Activated T-helper 1 cell treated with anti-CD3 and anti-CD28 coated beads, Interleukin-12 subunit alpha, Interleukin-12 subunit beta, Interleukin-2, Interleukin-4 antibody, amounts not matched to agents 30 ng/mL and 10 ng/mL and 1 ng/mL, durations not matched to agents 14 hours and 24 hours and 36 hours (primary cell): ENCODE measurements at regions not wholly inside any gene's neighbourhood (a gene's known extent, or its start where the extent isn't known, plus 50 kb on each side); places are given as distances from the start of the nearest gene placed in this dataset.

ENCODE experiments used
- DNase-seq: peaks from one replicate; pipeline ENCODE4 v3.0.0; 2021; ENCODE audit warnings: low spot score
- H3K27ac Mint-ChIP-seq: one replicate; pipeline ENCODE4 v1.8.0; 2021; ENCODE audit warnings: mild to moderate bottlenecking, mixed read lengths
- H3K27me3 Mint-ChIP-seq: one replicate; pipeline ENCODE4 v1.8.0; 2022; ENCODE audit warnings: mild to moderate bottlenecking, moderate library complexity, mixed read lengths; ENCODE audit not compliant: insufficient read depth
- H3K36me3 Mint-ChIP-seq: one replicate; pipeline ENCODE4 v1.8.0; 2021; ENCODE audit warnings: low read depth, mixed read lengths
- H3K4me1 Mint-ChIP-seq: one replicate; pipeline ENCODE4 v1.8.0; 2021; ENCODE audit warnings: low read depth, mixed read lengths
- H3K4me3 Mint-ChIP-seq: one replicate; pipeline ENCODE4 v1.8.0; 2021; ENCODE audit warnings: mild to moderate bottlenecking, moderate library complexity, mixed read lengths
- H3K9me3 Mint-ChIP-seq: one replicate; pipeline ENCODE4 v1.8.0; 2021; ENCODE audit warnings: mixed read lengths
- intact Hi-C: fragments of 100-400 bp; cut with micrococcal nuclease; formaldehyde crosslinking; loops from one replicate; pipeline ENCODE4 v1.15.1; 2024

DNA sequence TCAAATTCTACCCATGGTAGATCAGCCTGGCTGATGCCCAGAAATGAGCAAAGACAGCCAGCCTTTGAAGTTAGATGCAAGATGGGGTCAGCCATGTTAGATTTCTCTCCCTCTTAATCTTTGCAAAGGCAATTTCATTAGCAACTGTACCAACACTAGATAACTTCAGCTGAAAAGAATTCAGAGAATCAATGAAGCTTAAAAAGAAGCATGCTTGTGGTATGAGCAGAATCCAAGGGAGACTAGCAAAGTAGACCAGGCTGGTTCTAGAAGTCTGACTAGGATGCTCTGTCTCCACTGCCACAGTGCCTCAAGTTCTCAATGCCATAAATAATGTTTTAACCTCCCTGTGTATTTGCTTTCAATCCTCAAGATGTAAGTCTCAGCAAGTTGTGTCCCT, 247.3 kb downstream of the SLC7A11 start:
- Mint-ChIP-seq H3K9me3 (no peaks in the 10 kb centered on the region), H3K4me1 (no peaks in the 10 kb centered on the region), H3K27me3 (no peaks in the 10 kb centered on the region), H3K27ac (no peak overlapping the region), H3K36me3 (no peaks in the 10 kb centered on the region), H3K4me3 (no peak overlapping the region)
- intact Hi-C loops, result no loop called here
- DNase-seq, result no peak

GRCh38 chr4:137993232-137993631, 248.9 kb downstream of the SLC7A11 start:
- Mint-ChIP-seq H3K4me3 (no peak overlapping the region), H3K27ac (no peak overlapping the region), H3K4me1 (no peaks in the 10 kb centered on the region), H3K9me3 (no peaks in the 10 kb centered on the region), H3K36me3 (no peaks in the 10 kb centered on the region), H3K27me3 (no peaks in the 10 kb centered on the region)
- DNase-seq, result no peak
- intact Hi-C loops, result no loop called here

GRCh38 chr4:137981277-137981676, 260.9 kb downstream of the SLC7A11 start:
- intact Hi-C loops, result no loop called here
- Mint-ChIP-seq H3K27ac (no peak overlapping the region), H3K4me3 (no peak overlapping the region), H3K27me3 (no peaks in the 10 kb centered on the region), H3K9me3 (no peaks in the 10 kb centered on the region), H3K36me3 (no peaks in the 10 kb centered on the region), H3K4me1 (no peaks in the 10 kb centered on the region)
- no peak for DNase-seq

DNA sequence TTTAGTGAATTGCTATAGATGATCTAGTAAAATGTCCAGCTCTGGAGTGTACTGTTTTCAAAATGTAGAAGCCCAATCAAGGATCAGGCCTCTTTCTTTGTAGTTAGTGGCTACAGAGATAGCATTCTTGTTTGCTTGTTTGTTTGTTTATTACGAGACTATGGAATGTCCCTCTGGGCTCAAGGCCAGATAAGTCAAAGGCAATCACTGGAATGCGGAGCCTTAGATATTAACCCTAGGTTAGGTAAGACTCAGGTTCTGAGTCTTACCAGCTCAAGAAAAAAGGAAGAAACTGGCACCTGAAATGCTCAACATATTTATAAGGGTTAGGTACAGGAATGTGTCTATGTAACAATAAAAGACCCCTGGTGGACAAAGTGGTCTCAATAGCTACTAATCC, 261.5 kb downstream of the SLC7A11 start:
- no peaks in the 10 kb centered on the region for H3K9me3 Mint-ChIP-seq
- no peak for DNase-seq
- no peak overlapping the region for H3K4me3 Mint-ChIP-seq
- intact Hi-C loops, result no loop called here
- no peak overlapping the region for H3K27ac Mint-ChIP-seq
- no peaks in the 10 kb centered on the region for H3K4me1 Mint-ChIP-seq
- H3K36me3 Mint-ChIP-seq, result no peaks in the 10 kb centered on the region
- no peaks in the 10 kb centered on the region for H3K27me3 Mint-ChIP-seq

GRCh38 chr4:137979938-137980337, 262.2 kb downstream of the SLC7A11 start:
- intact Hi-C loops, result no loop called here
- Mint-ChIP-seq H3K4me1 (no peaks in the 10 kb centered on the region), H3K4me3 (no peak overlapping the region)

DNA sequence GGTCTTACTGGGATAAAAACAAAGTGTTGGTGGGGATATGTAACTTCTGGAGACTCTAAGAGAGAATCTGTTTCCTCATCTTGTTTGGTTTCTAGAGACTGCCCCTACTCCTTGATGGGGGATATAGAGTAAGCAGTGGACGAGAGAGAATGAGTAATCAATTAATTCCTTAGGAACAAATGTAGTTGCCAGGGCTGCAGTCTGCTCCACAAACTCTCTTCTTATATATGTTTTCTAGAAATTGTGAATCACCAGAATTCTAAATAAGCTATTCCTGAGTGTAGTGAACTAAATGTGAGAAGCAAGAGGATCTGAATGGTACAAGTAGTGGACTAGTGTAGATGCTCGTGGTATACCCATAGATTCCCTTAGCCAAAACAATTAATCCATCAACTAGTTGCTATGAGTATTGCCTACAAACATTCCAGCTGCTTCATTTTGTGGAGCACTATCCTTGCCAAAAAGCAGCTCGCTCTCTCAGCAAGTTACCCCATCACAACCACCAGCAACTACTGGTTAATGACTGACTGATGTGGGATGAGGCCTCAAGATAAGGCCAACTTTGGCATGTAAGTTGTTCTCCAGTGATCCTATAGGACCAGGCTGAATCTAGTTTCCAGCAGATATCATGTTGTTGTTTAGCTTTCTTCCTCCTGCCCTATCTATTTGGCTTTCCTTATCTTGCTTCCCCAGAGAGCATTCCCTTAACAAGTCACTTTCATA, 273.0 kb downstream of the SLC7A11 start:
- H3K36me3 Mint-ChIP-seq, result no peaks in the 10 kb centered on the region
- no peak overlapping the region for H3K27ac Mint-ChIP-seq
- no peak for DNase-seq
- no peaks in the 10 kb centered on the region for H3K9me3 Mint-ChIP-seq
- intact Hi-C loops, result no loop called here
- no peaks in the 10 kb centered on the region for H3K4me1 Mint-ChIP-seq
- no peak overlapping the region for H3K4me3 Mint-ChIP-seq
- H3K27me3 Mint-ChIP-seq, result no peaks in the 10 kb centered on the region

More at GRCh38 chr4:137979938-137980337, 262.2 kb downstream of the SLC7A11 start:
- Mint-ChIP-seq H3K36me3 (no peaks in the 10 kb centered on the region), H3K27ac (no peak overlapping the region), H3K27me3 (no peaks in the 10 kb centered on the region), H3K9me3 (no peaks in the 10 kb centered on the region)
- no peak for DNase-seq

DNA sequence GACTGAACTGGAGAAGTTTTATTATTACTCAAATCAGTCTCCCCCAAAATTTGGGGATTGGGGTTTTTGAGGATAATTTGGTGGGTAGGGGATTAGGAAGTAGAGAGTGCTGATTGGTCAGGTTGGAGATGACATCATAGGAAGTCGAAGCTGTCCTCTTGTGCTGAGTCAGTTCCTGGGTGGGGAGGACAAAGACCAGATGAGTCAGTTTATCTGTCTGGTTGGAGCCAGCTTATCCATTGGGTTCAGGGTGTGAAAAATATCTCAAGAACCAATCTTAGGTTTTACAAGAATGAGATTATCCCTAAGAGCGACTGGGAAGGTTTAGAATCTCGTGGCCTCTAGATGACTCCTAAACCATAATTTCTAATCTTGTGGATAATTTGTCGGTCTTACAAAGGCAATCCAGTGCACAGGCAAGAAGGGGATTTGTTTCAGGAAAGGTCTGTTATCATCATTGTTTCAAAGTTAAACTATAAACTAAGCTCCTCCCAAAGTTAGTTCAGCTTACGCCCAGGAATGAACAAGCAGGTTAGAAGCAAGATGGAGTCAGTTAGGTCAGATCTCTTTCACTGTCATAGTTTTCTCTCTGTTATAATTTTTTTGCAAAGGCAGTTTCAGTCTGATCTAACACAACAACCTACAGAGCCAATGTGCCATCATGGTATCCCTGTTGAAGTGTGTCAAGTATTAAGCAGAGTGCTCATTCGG, 274.5 kb downstream of the SLC7A11 start:
- no peak for DNase-seq
- H3K27me3 Mint-ChIP-seq, result no peaks in the 10 kb centered on the region
- H3K36me3 Mint-ChIP-seq, result no peaks in the 10 kb centered on the region
- H3K9me3 Mint-ChIP-seq, result no peaks in the 10 kb centered on the region
- intact Hi-C loops, result no loop called here
- H3K4me1 Mint-ChIP-seq, result no peaks in the 10 kb centered on the region
- H3K4me3 Mint-ChIP-seq, result no peak overlapping the region
- H3K27ac Mint-ChIP-seq, result no peak overlapping the region

DNA sequence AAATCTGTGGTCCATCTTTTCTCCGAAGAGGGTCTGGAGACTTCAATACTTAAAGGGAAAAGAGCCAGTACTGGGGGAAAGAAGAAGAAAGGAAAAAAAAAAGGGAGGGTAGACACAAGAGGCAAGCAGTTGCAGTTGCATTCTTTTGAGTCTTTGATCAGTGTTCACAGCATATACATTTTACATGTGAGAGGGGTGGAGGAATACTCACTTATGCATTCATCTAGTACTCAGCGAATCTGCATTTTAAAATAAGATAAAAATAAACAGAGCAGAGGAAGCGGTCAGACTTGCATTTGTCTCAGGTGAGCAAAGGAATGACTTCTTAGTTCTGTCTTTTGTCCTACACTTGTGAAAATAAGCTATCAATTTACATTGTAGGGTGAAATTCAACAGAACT, 275.6 kb downstream of the SLC7A11 start:
- Mint-ChIP-seq H3K27me3 (no peaks in the 10 kb centered on the region), H3K27ac (no peak overlapping the region), H3K4me1 (no peaks in the 10 kb centered on the region), H3K36me3 (no peaks in the 10 kb centered on the region), H3K4me3 (no peak overlapping the region), H3K9me3 (no peaks in the 10 kb centered on the region)
- no peak for DNase-seq
- intact Hi-C loops, result no loop called here

DNA sequence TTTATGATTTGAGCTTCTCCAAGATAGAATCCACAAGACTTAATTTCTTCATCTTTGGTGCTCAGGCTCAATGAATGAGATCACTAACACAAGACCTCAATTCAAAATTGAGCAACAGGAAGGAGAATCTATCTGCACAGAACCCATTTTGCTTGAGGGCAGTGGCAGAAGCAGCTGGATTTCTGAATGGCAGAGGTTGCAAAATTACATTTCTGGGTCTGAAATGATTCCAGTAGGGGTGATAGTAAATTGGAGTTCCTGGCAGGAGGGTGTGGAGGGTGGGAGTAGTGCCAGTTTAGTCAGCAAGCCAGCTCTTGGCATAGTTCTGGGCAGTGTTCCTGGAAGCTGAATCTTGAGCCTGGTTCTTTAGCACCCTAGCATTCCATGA, 281.1 kb downstream of the SLC7A11 start:
- Mint-ChIP-seq H3K4me3 (no peak overlapping the region), H3K27me3 (no peaks in the 10 kb centered on the region), H3K36me3 (no peaks in the 10 kb centered on the region), H3K27ac (no peak overlapping the region), H3K4me1 (no peaks in the 10 kb centered on the region), H3K9me3 (no peaks in the 10 kb centered on the region)
- no peak for DNase-seq
- intact Hi-C loops, result no loop called here

- no peak for DNase-seq
- intact Hi-C loops, result no loop called here
- Mint-ChIP-seq H3K9me3 (no peaks in the 10 kb centered on the region), H3K27ac (no peak overlapping the region), H3K27me3 (no peaks in the 10 kb centered on the region), H3K36me3 (no peaks in the 10 kb centered on the region), H3K4me1 (no peaks in the 10 kb centered on the region), H3K4me3 (no peak overlapping the region)
These were observed 281.6 kb downstream of the SLC7A11 start for GRCh38 chr4:137960371-137961050.

DNA sequence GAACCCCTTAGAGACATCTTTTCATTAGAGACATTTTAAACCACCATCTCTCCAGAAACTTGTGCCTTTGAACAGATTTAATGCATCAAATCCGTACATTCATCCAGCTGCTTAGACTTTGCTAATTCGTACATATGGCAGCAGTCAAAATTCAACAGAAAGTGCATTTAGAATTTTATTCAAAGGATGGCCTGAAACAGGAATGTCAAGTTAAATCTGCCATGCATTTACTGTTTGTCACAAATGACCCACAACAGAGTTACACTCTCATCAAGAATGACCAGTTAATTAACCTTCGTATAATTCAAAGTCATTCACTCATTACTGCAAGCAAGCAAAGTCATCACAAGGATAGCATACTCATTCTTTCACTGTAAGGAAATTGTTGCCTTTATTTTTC, 284.3 kb downstream of the SLC7A11 start:
- intact Hi-C loops, result no loop called here
- DNase-seq, result no peak
- H3K9me3 Mint-ChIP-seq, result no peaks in the 10 kb centered on the region
- H3K4me3 Mint-ChIP-seq, result no peak overlapping the region
- no peaks in the 10 kb centered on the region for H3K4me1 Mint-ChIP-seq
- no peaks in the 10 kb centered on the region for H3K27me3 Mint-ChIP-seq
- H3K27ac Mint-ChIP-seq, result no peak overlapping the region
- no peaks in the 10 kb centered on the region for H3K36me3 Mint-ChIP-seq

- no peaks in the 10 kb centered on the region for H3K9me3 Mint-ChIP-seq
- H3K36me3 Mint-ChIP-seq, result no peaks in the 10 kb centered on the region
- DNase-seq, result no peak
- no peak overlapping the region for H3K4me3 Mint-ChIP-seq
- intact Hi-C loops, result no loop called here
- no peaks in the 10 kb centered on the region for H3K27me3 Mint-ChIP-seq
- H3K4me1 Mint-ChIP-seq, result no peaks in the 10 kb centered on the region
- no peak overlapping the region for H3K27ac Mint-ChIP-seq
These were observed 285.9 kb downstream of the SLC7A11 start for GRCh38 chr4:137956256-137956655.

- Mint-ChIP-seq H3K4me3 (no peak overlapping the region), H3K27ac (no peak overlapping the region), H3K36me3 (no peaks in the 10 kb centered on the region), H3K27me3 (no peaks in the 10 kb centered on the region), H3K4me1 (no peaks in the 10 kb centered on the region), H3K9me3 (no peaks in the 10 kb centered on the region)
- intact Hi-C loops, result no loop called here
- DNase-seq, result no peak
These were observed 286.6 kb downstream of the SLC7A11 start for GRCh38 chr4:137955595-137955994.
